Progenitor cell of endocrine pancreas (in vitro differentiated cells): ENCODE measurements at regions not wholly inside any gene's neighbourhood (a gene's known extent, or its start where the extent isn't known, plus 50 kb on each side); places are given as distances from the start of the nearest gene placed in this dataset.

ENCODE experiments used
- DNase-seq: peaks from one replicate; pipeline ENCODE4 v3.0.0; 2021; ENCODE audit warnings: low spot score; ENCODE audit not compliant: unreplicated experiment
- H3K27ac Mint-ChIP-seq: 2 replicates; pipeline ENCODE4 v1.8.0; 2021; ENCODE audit warnings: mild to moderate bottlenecking, moderate library complexity, mixed read lengths
- H3K27me3 Mint-ChIP-seq: 2 replicates; pipeline ENCODE4 v1.8.0; 2021; ENCODE audit warnings: mixed read lengths
- H3K36me3 Mint-ChIP-seq: 2 replicates; pipeline ENCODE4 v1.8.0; 2022; ENCODE audit warnings: mixed read lengths; ENCODE audit not compliant: insufficient read depth
- H3K4me1 Mint-ChIP-seq: 2 replicates; pipeline ENCODE4 v1.8.0; 2021; ENCODE audit warnings: low read depth, mixed read lengths
- H3K4me3 Mint-ChIP-seq: 2 replicates; pipeline ENCODE4 v1.8.0; 2021; ENCODE audit warnings: low read depth, mild to moderate bottlenecking, moderate library complexity, mixed read lengths
- H3K9me3 Mint-ChIP-seq: 2 replicates; pipeline ENCODE4 v1.8.0; 2021; ENCODE audit warnings: low read depth, mixed read lengths
- CTCF ChIP-seq: fragments of 200-600 bp; sonication (generic); IDR thresholded peaks from one replicate; pipeline ENCODE4 v1.5.0; 2021; ENCODE audit warnings: antibody characterized with exemption, mild to moderate bottlenecking; ENCODE audit not compliant: unreplicated experiment

GRCh38 chr13:74288361-74288911, 154.2 kb upstream of the KLF12 start:
- H3K4me3 Mint-ChIP-seq = no peak overlapping the region
- peaks cover 29% of the 10 kb centered on the region for H3K4me1 Mint-ChIP-seq
- no peaks in the 10 kb centered on the region for H3K36me3 Mint-ChIP-seq

DNA sequence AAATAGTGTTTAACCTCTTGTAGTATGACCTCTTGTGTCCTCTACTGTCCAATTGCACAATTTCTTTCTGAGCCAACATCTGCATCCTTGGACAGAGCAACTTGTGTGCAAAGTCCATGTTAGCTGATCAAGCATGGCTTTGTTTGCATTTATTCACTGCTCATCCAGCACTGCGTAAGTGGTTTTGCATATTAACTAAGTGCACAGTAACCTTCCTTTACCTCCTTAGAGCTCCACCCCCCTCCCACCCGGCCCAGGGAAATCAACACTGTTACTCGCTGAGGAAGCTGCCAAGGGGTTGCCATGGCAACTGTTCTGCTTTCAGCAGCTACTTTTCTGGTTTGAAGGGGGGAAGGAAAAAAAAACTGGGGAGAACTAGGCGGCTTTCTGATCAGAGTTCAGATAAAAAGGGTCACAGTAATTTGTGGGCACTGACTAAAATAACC, 153.5 kb upstream of the KLF12 start:
- H3K9me3 Mint-ChIP-seq = no peaks in the 10 kb centered on the region
- DNase-seq = no peak
- peak overlapping the region; percentile 13 for H3K27ac Mint-ChIP-seq
- no peak overlapping the region for H3K4me3 Mint-ChIP-seq
- TF ChIP-seq CTCF = no peak
- peaks cover 29% of the 10 kb centered on the region for H3K4me1 Mint-ChIP-seq
- H3K27me3 Mint-ChIP-seq = peaks cover 8% of the 10 kb centered on the region
- no peaks in the 10 kb centered on the region for H3K36me3 Mint-ChIP-seq

More at GRCh38 chr13:74288361-74288911, 154.2 kb upstream of the KLF12 start:
- Mint-ChIP-seq H3K27me3 (peaks cover 8% of the 10 kb centered on the region), H3K9me3 (no peaks in the 10 kb centered on the region), H3K27ac (peak overlapping the region; percentile 13)
- TF ChIP-seq CTCF = no peak
- DNase-seq = no peak

GRCh38 chr13:74280795-74281490, 146.7 kb upstream of the KLF12 start:
- Mint-ChIP-seq H3K4me3 (no peak overlapping the region), H3K27ac (no peak overlapping the region), H3K36me3 (no peaks in the 10 kb centered on the region), H3K4me1 (no peaks in the 10 kb centered on the region), H3K9me3 (no peaks in the 10 kb centered on the region), H3K27me3 (peaks cover 15% of the 10 kb centered on the region)
- DNase-seq = no peak
- TF ChIP-seq CTCF = no peak

GRCh38 chr13:74280093-74280794, 146.0 kb upstream of the KLF12 start:
- H3K4me3 Mint-ChIP-seq = no peak overlapping the region
- no peaks in the 10 kb centered on the region for H3K4me1 Mint-ChIP-seq

More at GRCh38 chr13:74280093-74280794, 146.0 kb upstream of the KLF12 start:
- Mint-ChIP-seq H3K27ac (no peak overlapping the region), H3K36me3 (no peaks in the 10 kb centered on the region), H3K27me3 (peaks cover 13% of the 10 kb centered on the region), H3K9me3 (no peaks in the 10 kb centered on the region)
- TF ChIP-seq CTCF = no peak
- no peak for DNase-seq
